HEK293 (cell line): ENCODE measurements at regions not wholly inside any gene's neighbourhood (a gene's known extent, or its start where the extent isn't known, plus 50 kb on each side); places are given as distances from the start of the nearest gene placed in this dataset.

Experiments used
- ZFP41 ChIP-seq: fragments of 450-650 bp; formaldehyde crosslinking; IDR thresholded peaks from 2 replicates; pipeline ENCODE4 v1.5.1; 2016; ENCODE audit warnings: missing biosample characterization, missing genetic modification characterization, borderline replicate concordance
- ZNF121 ChIP-seq: fragments of 450-650 bp; formaldehyde crosslinking; IDR thresholded peaks from 2 replicates; pipeline ENCODE4 v1.5.1; 2016; ENCODE audit warnings: missing biosample characterization, missing genetic modification characterization
- ZNF549 ChIP-seq: fragments of 450-650 bp; IDR thresholded peaks from 2 replicates; pipeline ENCODE4 v1.5.1; 2018; ENCODE audit warnings: missing biosample characterization, missing genetic modification characterization, mild to moderate bottlenecking, inconsistent platforms, moderate library complexity
- ZNF629 ChIP-seq: fragments of 450-650 bp; formaldehyde crosslinking; IDR thresholded peaks from 2 replicates; pipeline ENCODE4 v1.5.1; 2017; ENCODE audit warnings: missing biosample characterization, missing genetic modification characterization
- ZNF660 ChIP-seq: fragments of 450-650 bp; IDR thresholded peaks from 2 replicates; pipeline ENCODE4 v1.5.1; 2018; ENCODE audit warnings: missing biosample characterization, mild to moderate bottlenecking, missing genetic modification characterization
- TF ChIP-seq, protein P1 (sequence below): fragments of 450-650 bp; formaldehyde crosslinking; IDR thresholded peaks from 2 replicates; pipeline ENCODE4 v1.5.1; 2016; ENCODE audit warnings: missing biosample characterization, missing genetic modification characterization, low read depth

- TF ChIP-seq ZNF629 (tag by site-specific recombination) = no peak
- TF ChIP-seq ZFP41 = no peak
- TF ChIP-seq ZNF121 (tag by site-specific recombination) = no peak
- TF ChIP-seq ZNF549 (tag by site-specific recombination) = no peak
- TF ChIP-seq ZNF660 (tag by site-specific recombination) = no peak
- TF ChIP-seq, protein P1, sequence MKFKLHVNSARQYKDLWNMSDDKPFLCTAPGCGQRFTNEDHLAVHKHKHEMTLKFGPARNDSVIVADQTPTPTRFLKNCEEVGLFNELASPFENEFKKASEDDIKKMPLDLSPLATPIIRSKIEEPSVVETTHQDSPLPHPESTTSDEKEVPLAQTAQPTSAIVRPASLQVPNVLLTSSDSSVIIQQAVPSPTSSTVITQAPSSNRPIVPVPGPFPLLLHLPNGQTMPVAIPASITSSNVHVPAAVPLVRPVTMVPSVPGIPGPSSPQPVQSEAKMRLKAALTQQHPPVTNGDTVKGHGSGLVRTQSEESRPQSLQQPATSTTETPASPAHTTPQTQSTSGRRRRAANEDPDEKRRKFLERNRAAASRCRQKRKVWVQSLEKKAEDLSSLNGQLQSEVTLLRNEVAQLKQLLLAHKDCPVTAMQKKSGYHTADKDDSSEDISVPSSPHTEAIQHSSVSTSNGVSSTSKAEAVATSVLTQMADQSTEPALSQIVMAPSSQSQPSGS (tag by site-specific recombination) = no peak
Observed at GRCh38 chr10:37535459-37536246, 321.8 kb downstream of the ZNF248 start.
